ENCODE measurements at regions not wholly inside any gene's neighbourhood (a gene's known extent, or its start where the extent isn't known, plus 50 kb on each side); places are given as distances from the start of the nearest gene placed in this dataset.

- TF ChIP-seq, protein P1, sequence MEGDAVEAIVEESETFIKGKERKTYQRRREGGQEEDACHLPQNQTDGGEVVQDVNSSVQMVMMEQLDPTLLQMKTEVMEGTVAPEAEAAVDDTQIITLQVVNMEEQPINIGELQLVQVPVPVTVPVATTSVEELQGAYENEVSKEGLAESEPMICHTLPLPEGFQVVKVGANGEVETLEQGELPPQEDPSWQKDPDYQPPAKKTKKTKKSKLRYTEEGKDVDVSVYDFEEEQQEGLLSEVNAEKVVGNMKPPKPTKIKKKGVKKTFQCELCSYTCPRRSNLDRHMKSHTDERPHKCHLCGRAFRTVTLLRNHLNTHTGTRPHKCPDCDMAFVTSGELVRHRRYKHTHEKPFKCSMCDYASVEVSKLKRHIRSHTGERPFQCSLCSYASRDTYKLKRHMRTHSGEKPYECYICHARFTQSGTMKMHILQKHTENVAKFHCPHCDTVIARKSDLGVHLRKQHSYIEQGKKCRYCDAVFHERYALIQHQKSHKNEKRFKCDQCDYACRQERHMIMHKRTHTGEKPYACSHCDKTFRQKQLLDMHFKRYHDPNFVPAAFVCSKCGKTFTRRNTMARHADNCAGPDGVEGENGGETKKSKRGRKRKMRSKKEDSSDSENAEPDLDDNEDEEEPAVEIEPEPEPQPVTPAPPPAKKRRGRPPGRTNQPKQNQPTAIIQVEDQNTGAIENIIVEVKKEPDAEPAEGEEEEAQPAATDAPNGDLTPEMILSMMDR (IDR thresholded peaks at IDR 0.05) = no peak
- no peak for TF ChIP-seq EP300 (IDR thresholded peaks at IDR 0.05)
- no peak for TF ChIP-seq POLR2A (IDR thresholded peaks at IDR 0.05)
- DNase-seq = no peak
- Histone ChIP-seq H3K9me3 (peaks cover 0 to 2% of the 10 kb centered on the region in 2 donors), H3K27ac (no peak overlapping the region), H3K36me3 (no peaks in the 10 kb centered on the region), H3K27me3 (no peaks in the 10 kb centered on the region), H3K4me3 (no peak overlapping the region), H3K4me1 (ENCODE audit: insufficient read depth) (no peaks in the 10 kb centered on the region)
- intact Hi-C loops (cut with DNase I) = loop anchor here in 1 of 4 donors (5.0 kb wide), 1 partner anchor 68 kb away; no protein-coding TSS in a partner anchor
- WGBS, 3 donors = 78 to 94% (median 92%) methylated on average over 1 of the region's 1 CpG
These were observed 75.5 kb upstream of the SLC39A8 start for GRCh38 chr4:102420563-102421398.

- DNase-seq = no peak
- no peaks in the 10 kb centered on the region for H3K36me3 ChIP-seq
- H3K9me3 ChIP-seq = peaks cover 0 to 2% of the 10 kb centered on the region in 2 donors
- no peak overlapping the region for H3K4me3 ChIP-seq
- WGBS, 3 donors = 49 to 99% (median 97%) methylated on average over 2 of the region's 2 CpGs
- no peaks in the 10 kb centered on the region for H3K4me1 ChIP-seq (ENCODE audit: insufficient read depth)
- no peaks in the 10 kb centered on the region for H3K27me3 ChIP-seq
- no peak overlapping the region for H3K27ac ChIP-seq
- intact Hi-C loops (cut with DNase I) = loop anchor here in 1 of 4 donors (5.0 kb wide), 1 partner anchor 71 kb away; no protein-coding TSS in a partner anchor
- no peak for TF ChIP-seq EP300 (IDR thresholded peaks at IDR 0.05)
- no peak for TF ChIP-seq POLR2A (IDR thresholded peaks at IDR 0.05)
- TF ChIP-seq, protein P1 (IDR thresholded peaks at IDR 0.05) = no peak
These were observed 77.6 kb upstream of the SLC39A8 start for GRCh38 chr4:102422843-102423242.

- H3K27me3 ChIP-seq = no peaks in the 10 kb centered on the region
- no peak overlapping the region for H3K27ac ChIP-seq
- no peak for DNase-seq
- no peak for TF ChIP-seq EP300 (IDR thresholded peaks at IDR 0.05)
- TF ChIP-seq, protein P1 (IDR thresholded peaks at IDR 0.05) = no peak
- no peak for TF ChIP-seq POLR2A (IDR thresholded peaks at IDR 0.05)
- no peaks in the 10 kb centered on the region for H3K36me3 ChIP-seq
- no peaks in the 10 kb centered on the region for H3K4me1 ChIP-seq (ENCODE audit: insufficient read depth)
- peaks cover 0 to 2% of the 10 kb centered on the region in 2 donors for H3K9me3 ChIP-seq
- no peak overlapping the region for H3K4me3 ChIP-seq
- intact Hi-C loops (cut with DNase I) = loop anchor here in 1 of 4 donors (5.0 kb wide), 1 partner anchor 71 kb away; no protein-coding TSS in a partner anchor
These were observed 77.8 kb upstream of the NFKB1 start for GRCh38 chr4:102423375-102423774.

DNA sequence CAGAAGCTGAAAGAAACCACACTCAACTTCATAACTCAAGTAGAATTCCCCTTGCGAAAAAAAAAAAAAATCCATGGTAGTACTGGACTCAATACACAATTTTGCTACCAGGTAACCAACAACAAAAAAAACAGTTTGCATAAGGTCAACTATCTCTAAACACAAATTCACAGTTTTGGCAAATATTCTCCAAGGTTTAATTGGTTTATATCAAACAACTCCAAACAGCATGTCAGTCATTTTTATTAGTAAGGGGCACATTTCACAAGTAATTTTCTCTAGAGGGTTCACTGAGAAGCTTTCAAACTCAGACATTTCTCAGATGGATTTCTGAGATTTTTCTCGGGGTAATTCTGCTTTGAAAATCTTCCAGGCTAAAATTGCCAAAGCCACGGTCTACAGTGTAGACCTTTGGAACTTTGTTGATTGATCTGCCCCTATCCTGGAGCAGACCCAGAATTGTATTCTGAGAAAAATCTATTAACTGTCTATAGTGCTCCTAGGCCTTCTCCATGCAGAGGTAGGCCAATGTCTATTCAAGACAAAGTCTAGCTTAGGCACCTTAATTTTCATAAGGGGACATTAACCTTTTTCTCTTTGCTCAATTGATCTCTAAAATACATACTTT, 73.7 kb upstream of the NFKB1 start:
- TF ChIP-seq, protein P1 (IDR thresholded peaks at IDR 0.05) = no peak
- TF ChIP-seq EP300 (IDR thresholded peaks at IDR 0.05) (no peak), POLR2A (IDR thresholded peaks at IDR 0.05) (no peak)
- Histone ChIP-seq H3K4me1 (ENCODE audit: insufficient read depth) (no peaks in the 10 kb centered on the region), H3K36me3 (no peaks in the 10 kb centered on the region), H3K27ac (no peak overlapping the region), H3K27me3 (no peaks in the 10 kb centered on the region), H3K4me3 (no peak overlapping the region), H3K9me3 (peaks cover 0 to 2% of the 10 kb centered on the region in 2 donors)
- 85 to 92% (median 88%) methylated on average over 3 of the region's 3 CpGs for WGBS, 3 donors
- intact Hi-C loops (cut with DNase I) = no loop called here
- no peak for DNase-seq

Measured in ovary (tissue), 7 donors.